GM23338 (cell line): ENCODE measurements at regions not wholly inside any gene's neighbourhood (a gene's known extent, or its start where the extent isn't known, plus 50 kb on each side); places are given as distances from the start of the nearest gene placed in this dataset.

Experiments
- ATAC-seq: fragments of 200-7000 bp; cut with Tn5 transposase; 3 replicates; pipeline ENCODE4 v1.9.1; 2020
- DNase-seq: peaks from one replicate; pipeline ENCODE4 v3.0.0-alpha.2; 2015; ENCODE audit warnings: low spot score
- H2AFZ ChIP-seq: fragments of 200-600 bp; sonication (generic); 2 replicates; pipeline ENCODE4 v1.8.0; 2016; ENCODE audit warnings: antibody characterized with exemption, mild to moderate bottlenecking, moderate library complexity
- H3F3A ChIP-seq: fragments of 200-600 bp; sonication (generic); replicated peaks from 2 replicates; pipeline ENCODE4 v1.8.0; 2017; ENCODE audit warnings: antibody characterized with exemption, mixed run types, low read depth
- H3K27ac ChIP-seq: fragments of 200-600 bp; sonication (generic); 2 replicates; pipeline ENCODE4 v1.6.1; 2016; ENCODE audit warnings: low read depth
- H3K27me3 ChIP-seq: fragments of 200-600 bp; sonication (generic); 2 replicates; pipeline ENCODE4 v1.8.0; 2016; ENCODE audit warnings: mild to moderate bottlenecking, mixed run types, moderate library complexity; ENCODE audit not compliant: insufficient read depth
- H3K36me3 ChIP-seq: fragments of 200-600 bp; sonication (generic); 2 replicates; pipeline ENCODE4 v1.8.0; 2016; ENCODE audit warnings: mild to moderate bottlenecking; ENCODE audit not compliant: insufficient read depth
- H3K4me1 ChIP-seq: fragments of 200-600 bp; sonication (generic); 2 replicates; pipeline ENCODE4 v1.8.0; 2016; ENCODE audit warnings: mild to moderate bottlenecking, moderate library complexity; ENCODE audit not compliant: insufficient read depth
- H3K4me2 ChIP-seq: fragments of 200-600 bp; sonication (generic); 2 replicates; pipeline ENCODE4 v1.7.1; 2017; ENCODE audit warnings: mixed run types
- H3K4me3 ChIP-seq: fragments of 200-600 bp; sonication (generic); 2 replicates; pipeline ENCODE4 v1.6.1; 2016; ENCODE audit warnings: mixed run types
- H3K79me2 ChIP-seq: fragments of 200-600 bp; sonication (generic); replicated peaks from 2 replicates; pipeline ENCODE4 v1.8.0; 2017; ENCODE audit warnings: mild to moderate bottlenecking; ENCODE audit not compliant: insufficient read depth
- H3K9me2 ChIP-seq: fragments of 200-600 bp; sonication (generic); 2 replicates; pipeline ENCODE4 v1.8.0; 2017; ENCODE audit not compliant: insufficient read depth
- H4K20me1 ChIP-seq: fragments of 200-600 bp; sonication (generic); replicated peaks from 2 replicates; pipeline ENCODE4 v1.8.0; 2017; ENCODE audit warnings: mild to moderate bottlenecking; ENCODE audit not compliant: insufficient read depth
- H3K27ac Mint-ChIP-seq: 2 replicates; pipeline ENCODE4 v1.8.0; 2020; ENCODE audit warnings: inconsistent platforms, mild to moderate bottlenecking, moderate library complexity, mixed read lengths
- H3K27me3 Mint-ChIP-seq: 3 replicates; pipeline ENCODE4 v1.8.0; 2022; ENCODE audit warnings: low read depth, mild to moderate bottlenecking, moderate library complexity, mixed read lengths, inconsistent platforms; ENCODE audit not compliant: insufficient read depth, poor library complexity
- H3K36me3 Mint-ChIP-seq: 3 replicates; pipeline ENCODE4 v1.8.0; 2021; ENCODE audit warnings: low read depth, mild to moderate bottlenecking, inconsistent platforms, moderate library complexity, mixed read lengths
- H3K4me1 Mint-ChIP-seq: 3 replicates; pipeline ENCODE4 v1.8.0; 2020; ENCODE audit warnings: mild to moderate bottlenecking, inconsistent platforms, mixed read lengths
- H3K4me3 Mint-ChIP-seq: 3 replicates; pipeline ENCODE4 v1.8.0; 2021; ENCODE audit warnings: moderate library complexity, mild to moderate bottlenecking, inconsistent platforms, mixed read lengths
- H3K9me3 Mint-ChIP-seq: 3 replicates; pipeline ENCODE4 v1.8.0; 2020; ENCODE audit warnings: moderate library complexity, mild to moderate bottlenecking, inconsistent platforms, mixed read lengths
- CREB1 ChIP-seq: fragments of 250-450 bp; sonication (Bioruptor Pico); IDR thresholded peaks from 2 replicates; pipeline ENCODE4 v1.5.0; 2020; ENCODE audit warnings: low read depth, mild to moderate bottlenecking, moderate library complexity
- CTCF ChIP-seq, 2 experiments: fragments of 200-600 bp in 1 of 2; sonication (generic) in 1 of 2; conservative IDR thresholded peaks; 2 replicates each; pipeline versions ENCODE4 v1.5.1 to v1.6.1; 2016 to 2017; ENCODE audit warnings: antibody characterized with exemption in 2 of 2, low read depth in 2 of 2, mild to moderate bottlenecking in 2 of 2, moderate library complexity in 1 of 2
- ETS1 ChIP-seq: IDR thresholded peaks from 2 replicates; pipeline ENCODE4 v1.6.1; 2016; ENCODE audit warnings: antibody characterized with exemption
- EZH2 ChIP-seq: fragments of 200-600 bp; sonication (generic); IDR thresholded peaks from one replicate; pipeline ENCODE4 v1.8.0; 2017; ENCODE audit warnings: antibody characterized with exemption, mild to moderate bottlenecking, low read depth; ENCODE audit not compliant: unreplicated experiment
- EZH2phosphoT487 ChIP-seq: fragments of 200-600 bp; sonication (generic); IDR thresholded peaks from one replicate; pipeline ENCODE4 v1.8.1; 2018; ENCODE audit warnings: antibody characterized with exemption; ENCODE audit not compliant: unreplicated experiment
- JUNB ChIP-seq: IDR thresholded peaks from one replicate; pipeline ENCODE4 v1.6.1; 2016; ENCODE audit warnings: antibody characterized with exemption; ENCODE audit not compliant: unreplicated experiment
- NANOG ChIP-seq: IDR thresholded peaks from 2 replicates; pipeline ENCODE4 v1.6.1; 2016; ENCODE audit warnings: antibody characterized with exemption, borderline replicate concordance
- POLR2AphosphoS5 ChIP-seq: IDR thresholded peaks from 2 replicates; pipeline ENCODE4 v1.6.1; 2016; ENCODE audit warnings: antibody characterized with exemption, low read depth
- REST ChIP-seq: IDR thresholded peaks from one replicate; pipeline ENCODE4 v1.6.1; 2018; ENCODE audit warnings: antibody characterized with exemption; ENCODE audit not compliant: unreplicated experiment
- STAT1 ChIP-seq: IDR thresholded peaks from one replicate; pipeline ENCODE4 v1.6.1; 2016; ENCODE audit warnings: antibody characterized with exemption; ENCODE audit not compliant: unreplicated experiment
- ZNF114 ChIP-seq: fragments of 250-450 bp; sonication (Bioruptor Pico); IDR thresholded peaks from 2 replicates; pipeline ENCODE4 v1.5.0; 2020; ENCODE audit warnings: mild to moderate bottlenecking, moderate library complexity
- ZNF331 ChIP-seq: fragments of 250-450 bp; sonication (Bioruptor Pico); IDR thresholded peaks from 2 replicates; pipeline ENCODE4 v1.5.0; 2020; ENCODE audit warnings: low read depth, mild to moderate bottlenecking, moderate library complexity
- ZNF462 ChIP-seq: fragments of 250-450 bp; sonication (Bioruptor Pico); IDR thresholded peaks from 2 replicates; pipeline ENCODE4 v1.5.0; 2020; ENCODE audit warnings: mild to moderate bottlenecking, moderate library complexity

GRCh38 chr3:166324401-166324800 is 487.2 kb upstream of the BCHE start:
- TF ChIP-seq ZNF331 (CRISPR knock-in tag) (no peak), ZNF114 (no peak), ZNF462 (CRISPR knock-in tag) (no peak), JUNB (no peak), EZH2phosphoT487 (no peak), NANOG (no peak), EZH2 (no peak), STAT1 (no peak), ETS1 (no peak), CREB1 (CRISPR knock-in tag) (no peak), CTCF (conservative IDR thresholded peaks at IDR 0.05; ENCODE audit: low read depth in 2 of 2) (no peak), POLR2AphosphoS5 (no peak), REST (no peak)
- H3K27ac Mint-ChIP-seq: no peak overlapping the region

More at GRCh38 chr3:166324401-166324800, 487.2 kb upstream of the BCHE start:
- Histone ChIP-seq H3K36me3 (no peaks in the 10 kb centered on the region), H3F3A (no peaks in the 10 kb centered on the region), H3K4me2 (no peak overlapping the region), H2AFZ (no peak overlapping the region), H3K4me1 (no peaks in the 10 kb centered on the region), H3K79me2 (no peaks in the 10 kb centered on the region), H3K27ac (no peak overlapping the region), H4K20me1 (no peaks in the 10 kb centered on the region), H3K27me3 (no peaks in the 10 kb centered on the region), H3K9me2 (no peaks in the 10 kb centered on the region), H3K4me3 (no peak overlapping the region)
- DNase-seq: no peak
- no peaks in the 10 kb centered on the region for H3K4me1 Mint-ChIP-seq
- no peak for ATAC-seq
- H3K4me3 Mint-ChIP-seq: no peak overlapping the region
- no peaks in the 10 kb centered on the region for H3K27me3 Mint-ChIP-seq
- no peaks in the 10 kb centered on the region; the same call in 2 of the 3 replicates for H3K9me3 Mint-ChIP-seq
- H3K36me3 Mint-ChIP-seq: no peaks in the 10 kb centered on the region
